GM21825 (cell line): ENCODE measurements at regions not wholly inside any gene's neighbourhood (a gene's known extent, or its start where the extent isn't known, plus 50 kb on each side); places are given as distances from the start of the nearest gene placed in this dataset.

Source experiments
- ATAC-seq: cut with Tn5 transposase; IDR thresholded peaks from one replicate; pipeline ENCODE4 v1.9.1; 2021; ENCODE audit warnings: mild to moderate bottlenecking, moderate library complexity; ENCODE audit not compliant: unreplicated experiment

GRCh38 chr14:54125109-54125508 lies 168.5 kb upstream of the BMP4 start:
- no peak for ATAC-seq

- no peak for ATAC-seq
Observed at GRCh38 chr14:54126947-54127346, 170.3 kb upstream of the BMP4 start.

- no peak for ATAC-seq
Observed at GRCh38 chr14:54127526-54127925, 170.9 kb upstream of the BMP4 start.

- ATAC-seq: no peak
Observed at GRCh38 chr14:54129850-54130640, 173.4 kb upstream of the BMP4 start.

- no peak for ATAC-seq
Observed at GRCh38 chr14:54132496-54132895, 175.9 kb upstream of the BMP4 start.

GRCh38 chr14:54133896-54134295 lies 177.3 kb upstream of the BMP4 start:
- no peak for ATAC-seq

- no peak for ATAC-seq
Observed at GRCh38 chr14:54135804-54136280, 179.2 kb upstream of the BMP4 start.

GRCh38 chr14:54136894-54137613 lies 180.4 kb upstream of the BMP4 start:
- ATAC-seq: no peak

- no peak for ATAC-seq
Observed at GRCh38 chr14:54137614-54137961, 181.0 kb upstream of the BMP4 start.

- ATAC-seq: no peak
Observed at GRCh38 chr14:54138024-54138353, 181.4 kb upstream of the BMP4 start.

- no peak for ATAC-seq
Observed at GRCh38 chr14:54138354-54139038, 181.9 kb upstream of the BMP4 start.

GRCh38 chr14:54140551-54140950 lies 183.9 kb upstream of the BMP4 start:
- no peak for ATAC-seq

GRCh38 chr14:54146601-54147000 lies 190.0 kb upstream of the BMP4 start:
- no peak for ATAC-seq

- no peak for ATAC-seq
Observed at GRCh38 chr14:54147282-54147681, 190.7 kb upstream of the BMP4 start.

GRCh38 chr14:54147758-54148157 lies 191.1 kb upstream of the BMP4 start:
- no peak for ATAC-seq

GRCh38 chr14:54148251-54148650 lies 191.6 kb upstream of the BMP4 start:
- ATAC-seq: no peak

GRCh38 chr14:54152351-54152750 lies 195.7 kb upstream of the BMP4 start:
- ATAC-seq: no peak

GRCh38 chr14:54166049-54166950 lies 209.7 kb upstream of the BMP4 start:
- no peak for ATAC-seq

GRCh38 chr14:54168489-54168888 lies 211.9 kb upstream of the BMP4 start:
- no peak for ATAC-seq

GRCh38 chr14:54169254-54169924 lies 212.8 kb upstream of the BMP4 start:
- no peak for ATAC-seq
